Effector memory CD8-positive, alpha-beta T cell (primary cell): ENCODE measurements at regions not wholly inside any gene's neighbourhood (a gene's known extent, or its start where the extent isn't known, plus 50 kb on each side); places are given as distances from the start of the nearest gene placed in this dataset.
A peak's percentile ranks its signal among the peaks of the same experiment; 100 is the strongest.
"Not testable (repeated sequence)": the region's sequence is repeated elsewhere in the genome, so short reads cannot be mapped to it uniquely, and the experiment has no call there.

Experiments
- ATAC-seq: fragments of 150-1000 bp; cut with Tn5 transposase; replicated peaks from 2 replicates; pipeline ENCODE4 v1.10.0; 2021; ENCODE audit warnings: mild to moderate bottlenecking, moderate library complexity
- DNase-seq, 3 experiments: peaks; one replicate each; pipeline ENCODE4 v3.0.0; 2021
- H3K27ac Mint-ChIP-seq, 2 donors: one replicate each; pipeline ENCODE4 v1.8.0; 2022; ENCODE audit warnings: mild to moderate bottlenecking in 2 of 2, mixed read lengths in 2 of 2, moderate library complexity in 2 of 2
- H3K27me3 Mint-ChIP-seq, 2 donors: one replicate each; pipeline ENCODE4 v1.8.0; 2022; ENCODE audit warnings: mixed read lengths in 2 of 2
- H3K36me3 Mint-ChIP-seq: one replicate; pipeline ENCODE4 v1.8.0; 2022; ENCODE audit warnings: mild to moderate bottlenecking, moderate library complexity, mixed read lengths; ENCODE audit not compliant: insufficient read depth
- H3K4me1 Mint-ChIP-seq, 2 donors: one replicate each; pipeline ENCODE4 v1.8.0; 2022; ENCODE audit warnings: low read depth in 2 of 2, mixed read lengths in 2 of 2
- H3K4me3 Mint-ChIP-seq, 2 donors: one replicate each; pipeline ENCODE4 v1.8.0; 2022; ENCODE audit warnings: mild to moderate bottlenecking in 2 of 2, mixed read lengths in 2 of 2, moderate library complexity in 2 of 2
- H3K9me3 Mint-ChIP-seq, 2 donors: one replicate each; pipeline ENCODE4 v1.8.0; 2022; ENCODE audit warnings: mixed read lengths in 2 of 2

DNA sequence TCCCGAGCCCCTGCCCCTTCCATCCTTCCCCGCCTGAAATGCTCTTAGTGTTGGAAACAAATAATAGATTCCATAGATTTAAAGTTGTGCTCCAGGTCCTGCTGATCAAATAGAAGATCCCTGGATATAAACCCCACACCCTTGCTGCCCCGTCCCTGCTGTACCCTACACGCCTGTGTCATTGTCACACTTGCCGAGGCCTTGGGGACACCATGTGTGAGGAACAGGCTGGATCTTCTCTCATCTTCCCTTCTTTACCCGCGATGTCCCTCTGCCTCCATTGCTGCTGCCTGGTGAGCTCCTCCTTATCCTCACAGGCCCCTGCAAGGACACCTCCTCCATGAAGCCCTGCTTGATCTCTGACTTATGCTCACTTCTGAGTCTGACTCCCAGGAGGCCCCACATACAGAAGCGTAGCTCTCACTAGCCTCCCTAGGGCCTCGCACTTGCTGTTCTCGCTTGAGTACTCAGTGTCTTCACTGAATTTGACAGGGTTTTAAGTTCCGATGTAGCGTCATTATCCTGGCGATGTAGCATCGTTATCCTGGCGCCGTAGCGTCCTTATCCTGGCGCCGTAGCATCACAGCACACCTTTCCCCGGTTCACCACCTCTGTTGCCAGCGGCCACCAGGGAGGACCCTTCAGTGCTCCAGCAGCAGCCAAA is 221.9 kb downstream of the NDUFA10 start:
- no peaks in the 10 kb centered on the region for H3K9me3 Mint-ChIP-seq

DNA sequence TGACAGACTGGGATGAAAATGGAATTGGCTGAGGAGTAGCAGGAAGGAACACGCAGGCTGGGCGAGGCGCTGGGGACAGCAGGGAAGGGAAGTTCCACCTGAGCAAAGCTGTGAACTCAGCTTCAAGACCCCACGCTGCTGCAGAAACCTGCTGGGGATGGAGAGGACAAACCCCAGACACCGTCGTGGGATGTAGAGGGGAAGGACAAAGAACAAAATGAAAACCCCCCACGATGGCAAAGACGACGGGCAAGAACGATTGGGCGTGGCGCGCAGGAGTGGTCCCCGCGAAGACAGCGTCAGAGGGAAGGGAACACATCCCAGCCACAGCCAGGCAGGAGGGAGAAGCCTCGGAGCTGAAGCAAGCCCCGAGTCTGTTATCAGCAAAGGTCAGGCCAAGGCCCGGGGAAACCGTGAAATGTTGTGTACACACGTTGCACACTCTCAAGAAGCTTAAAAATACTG is 222.9 kb downstream of the NDUFA10 start:
- Mint-ChIP-seq H3K27me3 (peaks cover 40 to 47% of the 10 kb centered on the region in 2 donors), H3K9me3 (no peaks in the 10 kb centered on the region), H3K27ac (no peak overlapping the region)

More for the DNA sequence above, 221.9 kb downstream of the NDUFA10 start:
- DNase-seq: no peak
- Mint-ChIP-seq H3K4me3 (no peak overlapping the region), H3K36me3 (peaks cover 2% of the 10 kb centered on the region), H3K27ac (no peak overlapping the region), H3K4me1 (peaks cover 0 to 4% of the 10 kb centered on the region in 2 donors), H3K27me3 (peaks cover 34 to 56% of the 10 kb centered on the region in 2 donors)
- no peak for ATAC-seq

DNA sequence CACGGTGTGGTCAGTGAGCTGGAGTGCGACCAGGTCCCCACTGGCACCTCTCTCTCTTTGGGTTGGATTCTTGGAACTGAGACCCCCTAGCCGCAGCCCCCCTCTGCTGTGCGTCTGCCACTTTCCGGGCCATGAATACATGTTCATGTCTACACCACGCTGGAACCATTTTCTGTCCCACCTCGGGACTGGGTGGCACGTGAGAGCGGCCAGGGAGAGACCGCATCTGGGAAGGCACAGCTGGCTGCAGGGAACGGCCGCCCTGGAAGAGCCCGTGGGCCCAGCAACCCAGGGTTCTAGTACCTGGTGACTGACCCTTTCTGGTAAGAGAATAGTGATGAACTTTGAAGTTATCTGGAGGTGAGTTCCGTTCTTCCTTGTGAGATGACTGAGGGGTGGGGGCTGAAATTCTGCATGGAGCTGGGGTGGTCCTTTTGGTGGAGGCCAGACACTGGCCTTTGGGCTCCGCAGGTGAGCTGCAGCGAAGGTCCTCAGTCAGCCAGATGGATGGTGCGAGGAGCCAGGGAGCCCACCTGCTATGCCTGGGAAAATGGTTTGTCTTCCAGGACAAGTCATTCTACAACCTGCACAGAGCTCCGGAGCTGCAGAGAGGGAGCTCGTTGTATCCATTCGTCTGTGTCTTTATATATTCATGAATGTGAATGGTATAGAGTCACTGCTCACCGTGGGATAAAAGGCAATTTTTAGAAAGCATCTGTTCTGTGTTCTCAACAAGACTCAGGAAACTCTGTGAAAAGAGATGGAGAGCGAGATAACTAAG is 223.5 kb downstream of the NDUFA10 start:
- ATAC-seq: no peak
- H3K9me3 Mint-ChIP-seq: no peaks in the 10 kb centered on the region
- no peak overlapping the region for H3K27ac Mint-ChIP-seq
- no peak overlapping the region for H3K4me3 Mint-ChIP-seq
- H3K27me3 Mint-ChIP-seq: peaks cover 41 to 44% of the 10 kb centered on the region in 2 donors
- H3K36me3 Mint-ChIP-seq: peaks cover 2% of the 10 kb centered on the region
- peaks cover 0 to 4% of the 10 kb centered on the region in 2 donors for H3K4me1 Mint-ChIP-seq
- no peak for DNase-seq

More for the DNA sequence above, 222.9 kb downstream of the NDUFA10 start:
- Mint-ChIP-seq H3K4me1 (peaks cover 0 to 4% of the 10 kb centered on the region in 2 donors), H3K36me3 (peaks cover 2% of the 10 kb centered on the region), H3K4me3 (no peak overlapping the region)
- no peak for ATAC-seq
- DNase-seq: no peak

DNA sequence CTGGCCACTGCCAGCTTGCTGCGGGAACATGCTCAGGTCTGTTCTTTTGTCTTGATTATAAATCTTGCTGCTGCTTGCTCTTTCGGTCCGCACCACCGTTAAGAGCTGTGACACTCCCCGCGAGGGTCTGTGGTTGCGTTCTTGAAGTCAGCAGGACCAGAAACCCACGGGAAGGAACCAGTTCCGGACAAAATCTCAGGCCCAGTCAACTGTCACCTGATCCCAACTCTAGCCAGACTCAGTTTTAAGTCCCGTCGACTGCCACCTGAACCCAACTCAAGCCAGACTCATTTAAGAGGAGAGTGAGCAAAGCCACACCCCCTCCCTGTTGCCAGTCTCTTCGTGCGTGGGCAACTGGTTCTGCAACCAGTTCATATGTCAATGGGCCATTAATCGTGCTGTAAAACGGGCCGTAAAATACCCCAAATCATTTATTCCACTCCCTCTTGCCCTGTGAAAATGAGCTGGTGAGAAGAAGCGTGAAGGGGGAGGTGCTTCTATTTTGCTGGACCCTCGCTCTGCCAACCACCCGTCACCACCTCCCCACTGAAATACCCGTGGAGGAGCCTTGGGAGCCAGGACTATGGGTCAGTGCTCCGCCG is 224.3 kb downstream of the NDUFA10 start:
- ATAC-seq: no peak
- H3K27ac Mint-ChIP-seq: no peak overlapping the region
- H3K4me1 Mint-ChIP-seq: peaks cover 0 to 4% of the 10 kb centered on the region in 2 donors
- H3K27me3 Mint-ChIP-seq: peaks cover 36 to 41% of the 10 kb centered on the region in 2 donors
- no peak overlapping the region for H3K4me3 Mint-ChIP-seq
- DNase-seq: no peak
- no peaks in the 10 kb centered on the region for H3K9me3 Mint-ChIP-seq
- H3K36me3 Mint-ChIP-seq: peaks cover 2% of the 10 kb centered on the region

DNA sequence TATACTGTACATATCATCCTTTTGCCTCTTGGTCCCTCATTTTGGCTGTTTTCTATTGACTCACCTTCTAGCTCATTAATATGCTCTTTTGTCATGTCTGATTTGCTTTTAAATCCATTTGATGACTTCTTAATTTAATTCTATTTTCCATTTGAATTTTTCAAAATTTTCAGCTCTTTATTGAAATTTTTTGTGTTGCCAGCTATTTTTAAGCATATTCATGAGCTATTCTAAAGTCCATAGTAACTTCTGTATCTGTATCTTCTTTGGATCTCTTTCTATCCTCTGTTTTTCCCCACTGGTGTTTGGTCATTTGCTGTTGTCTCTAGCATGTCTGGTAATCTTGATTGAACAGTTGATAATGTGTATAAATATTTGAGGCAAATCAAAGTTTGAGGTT is 227.8 kb downstream of the NDUFA10 start:
- ATAC-seq: no peak
- Mint-ChIP-seq H3K36me3 (no peaks in the 10 kb centered on the region), H3K27ac (no peak overlapping the region)

DNA sequence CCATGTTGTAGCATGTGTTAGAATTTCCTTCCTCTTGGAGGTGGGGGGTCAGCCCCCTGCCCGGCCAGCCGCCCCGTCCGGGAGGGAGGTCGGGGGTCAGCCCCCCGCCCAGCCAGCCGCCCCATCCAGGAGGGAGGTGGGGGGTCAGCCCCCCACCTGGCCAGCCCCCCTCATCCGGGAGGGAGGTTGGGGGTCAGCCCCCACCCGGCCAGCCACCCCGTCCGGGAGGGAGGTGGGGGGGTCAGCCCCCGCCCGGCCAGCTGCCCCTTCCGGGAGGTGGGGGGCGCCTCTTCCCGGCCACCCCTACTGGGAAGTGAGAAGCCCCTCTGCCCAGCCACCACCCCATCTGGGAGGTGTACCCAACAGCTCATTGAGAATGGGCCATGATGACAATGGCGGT is 229.4 kb downstream of the NDUFA10 start:
- not testable (repeated sequence) for ATAC-seq, DNase-seq, H3K4me1 Mint-ChIP-seq, H3K9me3 Mint-ChIP-seq, H3K36me3 Mint-ChIP-seq, H3K27ac Mint-ChIP-seq, H3K4me3 Mint-ChIP-seq
- H3K27me3 Mint-ChIP-seq: peaks cover 12 to 18% of the 10 kb centered on the region in 2 donors

More for the DNA sequence above, 227.8 kb downstream of the NDUFA10 start:
- Mint-ChIP-seq H3K27me3 (peaks cover 26 to 30% of the 10 kb centered on the region in 2 donors), H3K9me3 (no peaks in the 10 kb centered on the region), H3K4me1 (no peaks in the 10 kb centered on the region), H3K4me3 (no peak overlapping the region)
- DNase-seq: no peak

DNA sequence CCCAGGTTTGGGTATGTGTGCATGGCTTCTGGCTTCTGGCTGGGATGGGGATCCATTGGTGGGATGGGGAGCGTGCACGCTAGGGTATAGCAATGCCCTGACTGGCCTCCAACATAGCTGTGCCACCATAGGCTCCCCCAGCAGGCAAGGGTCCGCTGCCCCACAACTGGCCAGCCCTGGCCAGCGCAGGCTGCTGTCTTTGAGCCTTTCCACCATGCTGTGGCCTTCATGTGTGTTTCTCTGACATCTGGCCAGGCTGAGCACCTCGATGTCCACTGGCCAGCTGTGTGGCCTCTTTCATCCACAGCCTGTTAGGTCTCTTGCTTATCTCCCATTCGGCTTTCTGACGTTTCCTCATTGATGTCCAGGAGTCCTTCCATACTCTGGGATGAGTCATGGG is 231.3 kb downstream of the NDUFA10 start:
- ATAC-seq (no peak), DNase-seq (no peak)
- no peaks in the 10 kb centered on the region for H3K9me3 Mint-ChIP-seq
- H3K27me3 Mint-ChIP-seq: peaks cover 11 to 12% of the 10 kb centered on the region in 2 donors
- no peak overlapping the region for H3K4me3 Mint-ChIP-seq
- H3K36me3 Mint-ChIP-seq: no peaks in the 10 kb centered on the region
- no peaks in the 10 kb centered on the region for H3K4me1 Mint-ChIP-seq
- H3K27ac Mint-ChIP-seq: no peak overlapping the region

DNA sequence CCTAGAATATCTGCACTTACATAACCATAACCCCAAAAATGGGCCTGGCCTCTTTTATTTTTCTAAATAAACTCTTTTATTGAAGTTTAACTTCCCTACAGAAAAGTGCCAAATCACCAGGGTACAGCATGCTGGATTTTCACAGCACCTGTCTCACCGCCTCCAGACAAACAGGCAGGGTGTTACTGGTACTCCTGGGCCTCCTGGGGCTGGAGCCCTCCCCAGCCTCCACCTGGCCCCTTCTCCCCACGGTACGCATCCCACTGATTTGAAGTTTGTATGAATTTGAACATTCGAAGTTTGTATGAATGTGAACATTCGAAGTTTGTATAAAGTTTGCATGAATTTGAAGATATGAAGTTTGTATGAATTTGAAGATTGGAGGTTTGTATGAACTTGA is 232.1 kb downstream of the NDUFA10 start:
- H3K36me3 Mint-ChIP-seq: no peaks in the 10 kb centered on the region
- H3K4me3 Mint-ChIP-seq: no peak overlapping the region
- no peak for ATAC-seq
- no peak overlapping the region for H3K27ac Mint-ChIP-seq
- H3K27me3 Mint-ChIP-seq: peaks cover 11 to 20% of the 10 kb centered on the region in 2 donors
- no peaks in the 10 kb centered on the region for H3K4me1 Mint-ChIP-seq
- H3K9me3 Mint-ChIP-seq: no peaks in the 10 kb centered on the region
- DNase-seq: no peak

DNA sequence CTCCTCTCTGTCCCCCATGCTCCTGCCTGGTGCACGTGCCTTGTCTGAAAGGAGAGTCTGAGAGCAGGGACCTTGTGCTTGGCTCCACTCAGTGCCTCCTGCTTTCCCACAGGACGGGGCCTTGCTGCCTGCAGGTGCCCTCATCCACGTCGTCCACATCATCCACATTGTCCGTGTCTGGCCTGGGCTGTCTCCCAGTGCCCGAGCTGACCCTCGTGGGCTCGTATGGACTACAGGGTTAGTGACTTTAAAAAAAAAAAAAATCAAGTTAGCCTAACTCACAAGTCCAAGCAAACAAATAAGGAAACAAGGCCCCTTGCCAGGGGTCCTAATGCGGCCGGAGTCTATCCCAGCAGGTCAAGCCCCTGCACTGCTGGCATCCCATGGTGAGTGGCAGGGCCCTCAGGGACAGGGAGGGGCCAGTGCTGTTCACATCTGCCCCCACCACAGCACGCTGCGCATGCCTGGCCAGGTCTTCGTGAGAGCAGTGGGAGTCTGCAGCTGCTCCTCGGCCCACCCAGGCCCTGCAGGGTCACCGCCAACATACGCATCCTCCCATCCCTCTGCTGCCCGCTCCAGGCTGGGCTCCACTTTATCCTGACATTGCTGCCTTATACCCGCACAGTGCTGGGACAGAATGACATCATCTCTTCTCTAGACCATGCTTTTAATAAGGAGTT is 232.6 kb downstream of the NDUFA10 start:
- Mint-ChIP-seq H3K36me3 (no peaks in the 10 kb centered on the region), H3K4me1 (no peaks in the 10 kb centered on the region), H3K4me3 (no peak overlapping the region), H3K27ac (no peak overlapping the region), H3K9me3 (no peaks in the 10 kb centered on the region), H3K27me3 (peaks cover 8 to 20% of the 10 kb centered on the region in 2 donors)
- no peak for DNase-seq
- ATAC-seq: no peak

DNA sequence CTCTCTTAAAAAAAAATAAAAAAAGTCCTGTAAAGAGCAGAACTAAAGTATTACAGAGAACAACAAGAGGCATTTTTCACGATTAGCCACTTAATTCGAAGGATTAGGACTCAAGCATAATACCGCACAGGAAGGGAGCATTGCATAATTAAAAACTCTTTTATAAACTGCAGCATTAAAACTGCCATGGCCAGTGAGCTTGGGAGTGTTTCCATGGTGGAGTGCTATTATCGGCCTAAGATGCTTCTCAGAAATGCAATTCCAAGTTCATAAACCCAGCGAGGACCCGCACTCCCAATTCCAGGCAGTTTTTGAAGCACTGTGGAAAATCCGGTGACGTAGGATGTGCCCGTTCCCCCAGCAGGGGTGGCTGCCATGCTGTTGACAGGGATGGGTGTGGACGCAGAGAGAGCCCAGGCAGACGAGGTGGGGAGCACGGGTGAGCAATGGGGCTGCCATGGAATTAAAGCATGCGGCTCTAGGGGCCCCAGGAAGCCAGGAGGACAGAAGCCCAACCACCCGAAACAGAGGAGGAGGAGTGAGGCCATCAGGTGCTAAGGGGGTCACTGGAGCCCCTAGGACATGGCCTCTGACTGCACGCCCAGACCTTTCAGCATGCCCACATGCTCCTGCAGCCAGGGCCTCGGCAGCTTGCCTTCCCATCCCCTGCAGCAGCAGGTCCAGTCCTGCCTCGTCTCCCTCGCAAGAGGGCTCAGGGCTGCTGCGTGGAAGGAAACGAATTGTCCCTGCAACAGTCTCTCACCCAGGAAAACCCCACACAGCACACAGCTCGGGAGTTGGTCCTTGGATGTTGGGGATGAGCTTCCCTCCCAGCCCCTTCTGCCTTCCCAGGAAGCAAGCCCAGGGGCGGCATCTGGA is 233.4 kb downstream of the NDUFA10 start:
- no peak overlapping the region for H3K4me3 Mint-ChIP-seq
- H3K9me3 Mint-ChIP-seq: no peaks in the 10 kb centered on the region
- peaks cover under 1 to 20% of the 10 kb centered on the region in 2 donors for H3K27me3 Mint-ChIP-seq
- H3K4me1 Mint-ChIP-seq: no peaks in the 10 kb centered on the region
- ATAC-seq (no peak), DNase-seq (no peak)
- no peaks in the 10 kb centered on the region for H3K36me3 Mint-ChIP-seq
- no peak overlapping the region for H3K27ac Mint-ChIP-seq

DNA sequence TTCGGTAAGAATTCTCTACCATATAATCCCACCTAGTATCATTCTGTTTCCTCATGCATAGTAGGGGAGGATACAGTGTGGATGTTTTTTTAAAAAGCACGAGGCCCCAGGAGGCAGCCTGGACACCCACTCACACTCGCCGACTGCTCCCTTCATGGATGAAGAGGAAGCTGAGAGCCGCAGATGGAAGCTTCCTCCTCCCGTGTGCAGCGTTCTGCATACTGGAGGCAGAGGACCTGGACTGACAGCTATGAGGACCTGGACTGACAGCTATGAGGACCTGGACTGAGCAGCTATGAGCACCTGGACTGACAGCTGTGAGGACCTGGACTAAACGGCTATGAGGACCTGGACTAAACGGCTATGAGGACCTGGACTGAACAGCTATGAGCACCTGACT is 234.4 kb downstream of the NDUFA10 start:
- DNase-seq (no peak), ATAC-seq (no peak)
- H3K27me3 Mint-ChIP-seq: peaks cover 6 to 28% of the 10 kb centered on the region in 2 donors
- H3K27ac Mint-ChIP-seq: peak overlapping the region in 1 of 2 donors; percentile 46
- no peak overlapping the region for H3K4me3 Mint-ChIP-seq
- no peaks in the 10 kb centered on the region for H3K36me3 Mint-ChIP-seq
- H3K9me3 Mint-ChIP-seq: peaks cover 3 to 8% of the 10 kb centered on the region in 2 donors
- no peaks in the 10 kb centered on the region for H3K4me1 Mint-ChIP-seq

DNA sequence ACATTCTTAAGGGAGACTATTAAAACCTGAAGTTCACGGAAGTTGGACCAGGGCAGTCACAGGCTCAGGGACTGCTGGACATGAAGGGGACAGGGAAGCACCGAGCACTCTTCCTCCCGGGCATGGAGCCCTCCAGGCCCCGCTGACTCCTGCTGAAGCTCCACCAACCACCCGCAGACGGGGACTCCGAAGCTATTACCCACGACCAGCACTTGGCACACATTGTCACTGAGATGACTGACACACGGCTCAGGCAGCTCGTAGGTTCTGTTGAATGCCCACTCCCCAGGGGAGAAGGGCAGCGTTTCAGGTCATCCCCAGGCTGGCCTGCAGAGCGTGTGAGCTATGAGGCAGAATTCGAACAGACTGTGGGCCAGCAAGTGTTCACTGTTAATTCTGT is 234.8 kb downstream of the NDUFA10 start:
- DNase-seq (no peak), ATAC-seq (no peak)
- H3K36me3 Mint-ChIP-seq: no peaks in the 10 kb centered on the region
- H3K27me3 Mint-ChIP-seq: peaks cover 7 to 32% of the 10 kb centered on the region in 2 donors
- H3K4me1 Mint-ChIP-seq: no peaks in the 10 kb centered on the region
- H3K9me3 Mint-ChIP-seq: peaks cover 3 to 9% of the 10 kb centered on the region in 2 donors
- no peak overlapping the region for H3K4me3 Mint-ChIP-seq
- H3K27ac Mint-ChIP-seq: peak overlapping the region in 1 of 2 donors; percentile 46
